ENCODE measurements at regions not wholly inside any gene's neighbourhood (a gene's known extent, or its start where the extent isn't known, plus 50 kb on each side); places are given as distances from the start of the nearest gene placed in this dataset.

- H3K27ac ChIP-seq: no peak overlapping the region
- no peak for TF ChIP-seq ZFX (IDR thresholded peaks at IDR 0.05; ENCODE audit: borderline replicate concordance)
Observed at GRCh38 chr15:46709460-46710083, 1007.7 kb upstream of the SEMA6D start.

- TF ChIP-seq CTCF (IDR thresholded peaks at IDR 0.05) (no peak), ZFX (IDR thresholded peaks at IDR 0.05; ENCODE audit: borderline replicate concordance) (no peak)
- no peak overlapping the region for H3K27ac ChIP-seq
Observed at GRCh38 chr15:46710401-46710960, 1006.8 kb upstream of the SEMA6D start.

- TF ChIP-seq CTCF (IDR thresholded peaks at IDR 0.05): no peak
- TF ChIP-seq ZFX (IDR thresholded peaks at IDR 0.05; ENCODE audit: borderline replicate concordance): no peak
- no peak overlapping the region for H3K27ac ChIP-seq
Observed at GRCh38 chr15:46713045-46713444, 1004.3 kb upstream of the SEMA6D start.

GRCh38 chr15:46714950-46715349, 1002.4 kb upstream of the SEMA6D start:
- TF ChIP-seq ZFX (IDR thresholded peaks at IDR 0.05; ENCODE audit: borderline replicate concordance): no peak
- TF ChIP-seq CTCF (IDR thresholded peaks at IDR 0.05): no peak
- no peak overlapping the region for H3K27ac ChIP-seq

- TF ChIP-seq ZFX (IDR thresholded peaks at IDR 0.05; ENCODE audit: borderline replicate concordance) (no peak), CTCF (IDR thresholded peaks at IDR 0.05) (no peak)
- no peak overlapping the region for H3K27ac ChIP-seq
Observed at GRCh38 chr15:46723308-46723707, 994.0 kb upstream of the SEMA6D start.

GRCh38 chr15:46732060-46732459, 985.2 kb upstream of the SEMA6D start:
- TF ChIP-seq CTCF (IDR thresholded peaks at IDR 0.05): no peak
- TF ChIP-seq ZFX (IDR thresholded peaks at IDR 0.05; ENCODE audit: borderline replicate concordance): no peak
- H3K27ac ChIP-seq: no peak overlapping the region

GRCh38 chr15:46735115-46735514, 982.2 kb upstream of the SEMA6D start:
- no peak for TF ChIP-seq ZFX (IDR thresholded peaks at IDR 0.05; ENCODE audit: borderline replicate concordance)
- no peak overlapping the region for H3K27ac ChIP-seq

- TF ChIP-seq CTCF (IDR thresholded peaks at IDR 0.05) (no peak), ZFX (IDR thresholded peaks at IDR 0.05; ENCODE audit: borderline replicate concordance) (no peak)
- no peak overlapping the region for H3K27ac ChIP-seq
Observed at GRCh38 chr15:46751303-46751702, 966.0 kb upstream of the SEMA6D start.
